GM23338 (cell line): ENCODE measurements at regions not wholly inside any gene's neighbourhood (a gene's known extent, or its start where the extent isn't known, plus 50 kb on each side); places are given as distances from the start of the nearest gene placed in this dataset.

Experiments used
- ATAC-seq: fragments of 200-7000 bp; cut with Tn5 transposase; 3 replicates; pipeline ENCODE4 v1.9.1; 2020
- DNase-seq: peaks from one replicate; pipeline ENCODE4 v3.0.0-alpha.2; 2015; ENCODE audit warnings: low spot score
- H2AFZ ChIP-seq: fragments of 200-600 bp; sonication (generic); 2 replicates; pipeline ENCODE4 v1.8.0; 2016; ENCODE audit warnings: antibody characterized with exemption, mild to moderate bottlenecking, moderate library complexity
- H3F3A ChIP-seq: fragments of 200-600 bp; sonication (generic); replicated peaks from 2 replicates; pipeline ENCODE4 v1.8.0; 2017; ENCODE audit warnings: antibody characterized with exemption, mixed run types, low read depth
- H3K27ac ChIP-seq: fragments of 200-600 bp; sonication (generic); 2 replicates; pipeline ENCODE4 v1.6.1; 2016; ENCODE audit warnings: low read depth
- H3K27me3 ChIP-seq: fragments of 200-600 bp; sonication (generic); 2 replicates; pipeline ENCODE4 v1.8.0; 2016; ENCODE audit warnings: mild to moderate bottlenecking, mixed run types, moderate library complexity; ENCODE audit not compliant: insufficient read depth
- H3K36me3 ChIP-seq: fragments of 200-600 bp; sonication (generic); 2 replicates; pipeline ENCODE4 v1.8.0; 2016; ENCODE audit warnings: mild to moderate bottlenecking; ENCODE audit not compliant: insufficient read depth
- H3K4me1 ChIP-seq: fragments of 200-600 bp; sonication (generic); 2 replicates; pipeline ENCODE4 v1.8.0; 2016; ENCODE audit warnings: mild to moderate bottlenecking, moderate library complexity; ENCODE audit not compliant: insufficient read depth
- H3K4me2 ChIP-seq: fragments of 200-600 bp; sonication (generic); 2 replicates; pipeline ENCODE4 v1.7.1; 2017; ENCODE audit warnings: mixed run types
- H3K4me3 ChIP-seq: fragments of 200-600 bp; sonication (generic); 2 replicates; pipeline ENCODE4 v1.6.1; 2016; ENCODE audit warnings: mixed run types
- H3K79me2 ChIP-seq: fragments of 200-600 bp; sonication (generic); replicated peaks from 2 replicates; pipeline ENCODE4 v1.8.0; 2017; ENCODE audit warnings: mild to moderate bottlenecking; ENCODE audit not compliant: insufficient read depth
- H3K9me2 ChIP-seq: fragments of 200-600 bp; sonication (generic); 2 replicates; pipeline ENCODE4 v1.8.0; 2017; ENCODE audit not compliant: insufficient read depth
- H4K20me1 ChIP-seq: fragments of 200-600 bp; sonication (generic); replicated peaks from 2 replicates; pipeline ENCODE4 v1.8.0; 2017; ENCODE audit warnings: mild to moderate bottlenecking; ENCODE audit not compliant: insufficient read depth
- H3K27ac Mint-ChIP-seq: 2 replicates; pipeline ENCODE4 v1.8.0; 2020; ENCODE audit warnings: inconsistent platforms, mild to moderate bottlenecking, moderate library complexity, mixed read lengths
- H3K27me3 Mint-ChIP-seq: 3 replicates; pipeline ENCODE4 v1.8.0; 2022; ENCODE audit warnings: low read depth, mild to moderate bottlenecking, moderate library complexity, mixed read lengths, inconsistent platforms; ENCODE audit not compliant: insufficient read depth, poor library complexity
- H3K36me3 Mint-ChIP-seq: 3 replicates; pipeline ENCODE4 v1.8.0; 2021; ENCODE audit warnings: low read depth, mild to moderate bottlenecking, inconsistent platforms, moderate library complexity, mixed read lengths
- H3K4me1 Mint-ChIP-seq: 3 replicates; pipeline ENCODE4 v1.8.0; 2020; ENCODE audit warnings: mild to moderate bottlenecking, inconsistent platforms, mixed read lengths
- H3K4me3 Mint-ChIP-seq: 3 replicates; pipeline ENCODE4 v1.8.0; 2021; ENCODE audit warnings: moderate library complexity, mild to moderate bottlenecking, inconsistent platforms, mixed read lengths
- H3K9me3 Mint-ChIP-seq: 3 replicates; pipeline ENCODE4 v1.8.0; 2020; ENCODE audit warnings: moderate library complexity, mild to moderate bottlenecking, inconsistent platforms, mixed read lengths
- CREB1 ChIP-seq: fragments of 250-450 bp; sonication (Bioruptor Pico); IDR thresholded peaks from 2 replicates; pipeline ENCODE4 v1.5.0; 2020; ENCODE audit warnings: low read depth, mild to moderate bottlenecking, moderate library complexity
- ETS1 ChIP-seq: IDR thresholded peaks from 2 replicates; pipeline ENCODE4 v1.6.1; 2016; ENCODE audit warnings: antibody characterized with exemption
- EZH2 ChIP-seq: fragments of 200-600 bp; sonication (generic); IDR thresholded peaks from one replicate; pipeline ENCODE4 v1.8.0; 2017; ENCODE audit warnings: antibody characterized with exemption, mild to moderate bottlenecking, low read depth; ENCODE audit not compliant: unreplicated experiment
- EZH2phosphoT487 ChIP-seq: fragments of 200-600 bp; sonication (generic); IDR thresholded peaks from one replicate; pipeline ENCODE4 v1.8.1; 2018; ENCODE audit warnings: antibody characterized with exemption; ENCODE audit not compliant: unreplicated experiment
- JUNB ChIP-seq: IDR thresholded peaks from one replicate; pipeline ENCODE4 v1.6.1; 2016; ENCODE audit warnings: antibody characterized with exemption; ENCODE audit not compliant: unreplicated experiment
- NANOG ChIP-seq: IDR thresholded peaks from 2 replicates; pipeline ENCODE4 v1.6.1; 2016; ENCODE audit warnings: antibody characterized with exemption, borderline replicate concordance
- POLR2AphosphoS5 ChIP-seq: IDR thresholded peaks from 2 replicates; pipeline ENCODE4 v1.6.1; 2016; ENCODE audit warnings: antibody characterized with exemption, low read depth
- REST ChIP-seq: IDR thresholded peaks from one replicate; pipeline ENCODE4 v1.6.1; 2018; ENCODE audit warnings: antibody characterized with exemption; ENCODE audit not compliant: unreplicated experiment
- STAT1 ChIP-seq: IDR thresholded peaks from one replicate; pipeline ENCODE4 v1.6.1; 2016; ENCODE audit warnings: antibody characterized with exemption; ENCODE audit not compliant: unreplicated experiment
- ZNF114 ChIP-seq: fragments of 250-450 bp; sonication (Bioruptor Pico); IDR thresholded peaks from 2 replicates; pipeline ENCODE4 v1.5.0; 2020; ENCODE audit warnings: mild to moderate bottlenecking, moderate library complexity
- ZNF331 ChIP-seq: fragments of 250-450 bp; sonication (Bioruptor Pico); IDR thresholded peaks from 2 replicates; pipeline ENCODE4 v1.5.0; 2020; ENCODE audit warnings: low read depth, mild to moderate bottlenecking, moderate library complexity
- TF ChIP-seq, protein P1 (sequence below): fragments of 250-450 bp; sonication (Bioruptor Pico); IDR thresholded peaks from 2 replicates; pipeline ENCODE4 v1.5.0; 2020; ENCODE audit warnings: mild to moderate bottlenecking, moderate library complexity
- TF ChIP-seq, protein P2 (sequence below), 2 experiments: fragments of 200-600 bp in 1 of 2; sonication (generic) in 1 of 2; conservative IDR thresholded peaks; 2 replicates each; pipeline versions ENCODE4 v1.5.1 to v1.6.1; 2016 to 2017; ENCODE audit warnings: antibody characterized with exemption in 2 of 2, low read depth in 2 of 2, mild to moderate bottlenecking in 2 of 2, moderate library complexity in 1 of 2

GRCh38 chr12:76193961-76194360 lies 109.5 kb upstream of the NAP1L1 start:
- H3K4me1 ChIP-seq, result no peaks in the 10 kb centered on the region
- Mint-ChIP-seq H3K9me3 (peaks cover 13% of the 10 kb centered on the region), H3K27me3 (peaks cover 2% of the 10 kb centered on the region), H3K4me1 (no peaks in the 10 kb centered on the region), H3K27ac (no peak overlapping the region), H3K4me3 (no peak overlapping the region), H3K36me3 (peaks cover 5% of the 10 kb centered on the region; the same call in 2 of the 3 replicates)
- H3K27ac ChIP-seq, result no peak overlapping the region
- ATAC-seq, result no peak
- no peaks in the 10 kb centered on the region for H3K79me2 ChIP-seq
- H3K27me3 ChIP-seq, result no peaks in the 10 kb centered on the region
- H3K9me2 ChIP-seq, result peaks cover 8% of the 10 kb centered on the region; the same call in 1 of the 2 replicates
- 0 out of 2 replicates have a peak, but pooled peaks cover 1% of the 10 kb centered on the region for H3K36me3 ChIP-seq
- no peak for DNase-seq
- TF ChIP-seq POLR2AphosphoS5 (no peak), STAT1 (no peak), ZNF331 (CRISPR knock-in tag) (no peak), ETS1 (no peak), NANOG (no peak), EZH2 (no peak), ZNF114 (CRISPR knock-in tag) (no peak), REST (no peak), JUNB (no peak), EZH2phosphoT487 (no peak), CREB1 (CRISPR knock-in tag) (no peak)
- TF ChIP-seq, protein P1, sequence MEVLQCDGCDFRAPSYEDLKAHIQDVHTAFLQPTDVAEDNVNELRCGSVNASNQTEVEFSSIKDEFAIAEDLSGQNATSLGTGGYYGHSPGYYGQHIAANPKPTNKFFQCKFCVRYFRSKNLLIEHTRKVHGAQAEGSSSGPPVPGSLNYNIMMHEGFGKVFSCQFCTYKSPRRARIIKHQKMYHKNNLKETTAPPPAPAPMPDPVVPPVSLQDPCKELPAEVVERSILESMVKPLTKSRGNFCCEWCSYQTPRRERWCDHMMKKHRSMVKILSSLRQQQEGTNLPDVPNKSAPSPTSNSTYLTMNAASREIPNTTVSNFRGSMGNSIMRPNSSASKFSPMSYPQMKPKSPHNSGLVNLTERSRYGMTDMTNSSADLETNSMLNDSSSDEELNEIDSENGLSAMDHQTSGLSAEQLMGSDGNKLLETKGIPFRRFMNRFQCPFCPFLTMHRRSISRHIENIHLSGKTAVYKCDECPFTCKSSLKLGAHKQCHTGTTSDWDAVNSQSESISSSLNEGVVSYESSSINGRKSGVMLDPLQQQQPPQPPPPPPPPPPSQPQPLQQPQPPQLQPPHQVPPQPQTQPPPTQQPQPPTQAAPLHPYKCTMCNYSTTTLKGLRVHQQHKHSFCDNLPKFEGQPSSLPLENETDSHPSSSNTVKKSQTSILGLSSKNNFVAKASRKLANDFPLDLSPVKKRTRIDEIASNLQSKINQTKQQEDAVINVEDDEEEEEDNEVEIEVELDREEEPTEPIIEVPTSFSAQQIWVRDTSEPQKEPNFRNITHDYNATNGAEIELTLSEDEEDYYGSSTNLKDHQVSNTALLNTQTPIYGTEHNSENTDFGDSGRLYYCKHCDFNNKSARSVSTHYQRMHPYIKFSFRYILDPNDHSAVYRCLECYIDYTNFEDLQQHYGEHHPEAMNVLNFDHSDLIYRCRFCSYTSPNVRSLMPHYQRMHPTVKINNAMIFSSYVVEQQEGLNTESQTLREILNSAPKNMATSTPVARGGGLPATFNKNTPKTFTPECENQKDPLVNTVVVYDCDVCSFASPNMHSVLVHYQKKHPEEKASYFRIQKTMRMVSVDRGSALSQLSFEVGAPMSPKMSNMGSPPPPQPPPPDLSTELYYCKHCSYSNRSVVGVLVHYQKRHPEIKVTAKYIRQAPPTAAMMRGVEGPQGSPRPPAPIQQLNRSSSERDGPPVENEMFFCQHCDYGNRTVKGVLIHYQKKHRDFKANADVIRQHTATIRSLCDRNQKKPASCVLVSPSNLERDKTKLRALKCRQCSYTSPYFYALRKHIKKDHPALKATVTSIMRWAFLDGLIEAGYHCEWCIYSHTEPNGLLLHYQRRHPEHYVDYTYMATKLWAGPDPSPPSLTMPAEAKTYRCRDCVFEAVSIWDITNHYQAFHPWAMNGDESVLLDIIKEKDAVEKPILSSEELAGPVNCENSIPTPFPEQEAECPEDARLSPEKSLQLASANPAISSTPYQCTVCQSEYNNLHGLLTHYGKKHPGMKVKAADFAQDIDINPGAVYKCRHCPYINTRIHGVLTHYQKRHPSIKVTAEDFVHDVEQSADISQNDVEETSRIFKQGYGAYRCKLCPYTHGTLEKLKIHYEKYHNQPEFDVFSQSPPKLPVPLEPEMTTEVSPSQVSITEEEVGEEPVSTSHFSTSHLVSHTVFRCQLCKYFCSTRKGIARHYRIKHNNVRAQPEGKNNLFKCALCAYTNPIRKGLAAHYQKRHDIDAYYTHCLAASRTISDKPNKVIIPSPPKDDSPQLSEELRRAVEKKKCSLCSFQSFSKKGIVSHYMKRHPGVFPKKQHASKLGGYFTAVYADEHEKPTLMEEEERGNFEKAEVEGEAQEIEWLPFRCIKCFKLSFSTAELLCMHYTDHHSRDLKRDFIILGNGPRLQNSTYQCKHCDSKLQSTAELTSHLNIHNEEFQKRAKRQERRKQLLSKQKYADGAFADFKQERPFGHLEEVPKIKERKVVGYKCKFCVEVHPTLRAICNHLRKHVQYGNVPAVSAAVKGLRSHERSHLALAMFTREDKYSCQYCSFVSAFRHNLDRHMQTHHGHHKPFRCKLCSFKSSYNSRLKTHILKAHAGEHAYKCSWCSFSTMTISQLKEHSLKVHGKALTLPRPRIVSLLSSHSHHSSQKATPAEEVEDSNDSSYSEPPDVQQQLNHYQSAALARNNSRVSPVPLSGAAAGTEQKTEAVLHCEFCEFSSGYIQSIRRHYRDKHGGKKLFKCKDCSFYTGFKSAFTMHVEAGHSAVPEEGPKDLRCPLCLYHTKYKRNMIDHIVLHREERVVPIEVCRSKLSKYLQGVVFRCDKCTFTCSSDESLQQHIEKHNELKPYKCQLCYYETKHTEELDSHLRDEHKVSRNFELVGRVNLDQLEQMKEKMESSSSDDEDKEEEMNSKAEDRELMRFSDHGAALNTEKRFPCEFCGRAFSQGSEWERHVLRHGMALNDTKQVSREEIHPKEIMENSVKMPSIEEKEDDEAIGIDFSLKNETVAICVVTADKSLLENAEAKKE (CRISPR knock-in tag), result no peak
- TF ChIP-seq, protein P2, sequence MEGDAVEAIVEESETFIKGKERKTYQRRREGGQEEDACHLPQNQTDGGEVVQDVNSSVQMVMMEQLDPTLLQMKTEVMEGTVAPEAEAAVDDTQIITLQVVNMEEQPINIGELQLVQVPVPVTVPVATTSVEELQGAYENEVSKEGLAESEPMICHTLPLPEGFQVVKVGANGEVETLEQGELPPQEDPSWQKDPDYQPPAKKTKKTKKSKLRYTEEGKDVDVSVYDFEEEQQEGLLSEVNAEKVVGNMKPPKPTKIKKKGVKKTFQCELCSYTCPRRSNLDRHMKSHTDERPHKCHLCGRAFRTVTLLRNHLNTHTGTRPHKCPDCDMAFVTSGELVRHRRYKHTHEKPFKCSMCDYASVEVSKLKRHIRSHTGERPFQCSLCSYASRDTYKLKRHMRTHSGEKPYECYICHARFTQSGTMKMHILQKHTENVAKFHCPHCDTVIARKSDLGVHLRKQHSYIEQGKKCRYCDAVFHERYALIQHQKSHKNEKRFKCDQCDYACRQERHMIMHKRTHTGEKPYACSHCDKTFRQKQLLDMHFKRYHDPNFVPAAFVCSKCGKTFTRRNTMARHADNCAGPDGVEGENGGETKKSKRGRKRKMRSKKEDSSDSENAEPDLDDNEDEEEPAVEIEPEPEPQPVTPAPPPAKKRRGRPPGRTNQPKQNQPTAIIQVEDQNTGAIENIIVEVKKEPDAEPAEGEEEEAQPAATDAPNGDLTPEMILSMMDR (conservative IDR thresholded peaks at IDR 0.05; ENCODE audit: low read depth in 2 of 2), result no peak
- H3K4me2 ChIP-seq, result no peak overlapping the region
- peak overlapping the region; percentile 66; the same call in 1 of the 2 replicates for H2AFZ ChIP-seq
- no peaks in the 10 kb centered on the region for H3F3A ChIP-seq
- no peak overlapping the region for H3K4me3 ChIP-seq
- no peaks in the 10 kb centered on the region for H4K20me1 ChIP-seq
